Activated T-helper 17 cell treated with anti-CD3 and anti-CD28 coated beads, Interleukin-2, amount 50 U/mL, for 72 hours (primary cell): ENCODE measurements at regions not wholly inside any gene's neighbourhood (a gene's known extent, or its start where the extent isn't known, plus 50 kb on each side); places are given as distances from the start of the nearest gene placed in this dataset.

ENCODE experiments used
- ATAC-seq: fragments of 150-1000 bp; cut with Tn5 transposase; replicated peaks from 2 replicates; pipeline ENCODE4 v1.10.0; 2021; ENCODE audit warnings: mild to moderate bottlenecking, moderate library complexity
- H3K27ac Mint-ChIP-seq: one replicate; pipeline ENCODE4 v1.8.0; 2022; ENCODE audit warnings: mixed read lengths
- H3K27me3 Mint-ChIP-seq: one replicate; pipeline ENCODE4 v1.8.0; 2022; ENCODE audit warnings: mixed read lengths
- H3K36me3 Mint-ChIP-seq: one replicate; pipeline ENCODE4 v1.8.0; 2022; ENCODE audit warnings: low read depth, mild to moderate bottlenecking, mixed read lengths
- H3K4me1 Mint-ChIP-seq: one replicate; pipeline ENCODE4 v1.8.0; 2022; ENCODE audit warnings: mixed read lengths
- H3K4me3 Mint-ChIP-seq: one replicate; pipeline ENCODE4 v1.8.0; 2022; ENCODE audit warnings: mild to moderate bottlenecking, mixed read lengths
- H3K9me3 Mint-ChIP-seq: one replicate; pipeline ENCODE4 v1.8.0; 2022; ENCODE audit warnings: mixed read lengths

GRCh38 chr14:65877166-65877565 lies 464.6 kb downstream of the FUT8 start:
- no peak for ATAC-seq
- peaks cover 16% of the 10 kb centered on the region for H3K4me1 Mint-ChIP-seq
- H3K36me3 Mint-ChIP-seq = no peaks in the 10 kb centered on the region
- no peaks in the 10 kb centered on the region for H3K27me3 Mint-ChIP-seq
- H3K27ac Mint-ChIP-seq = no peak overlapping the region
- H3K4me3 Mint-ChIP-seq = no peak overlapping the region
- H3K9me3 Mint-ChIP-seq = no peaks in the 10 kb centered on the region

- Mint-ChIP-seq H3K36me3 (no peaks in the 10 kb centered on the region), H3K4me3 (no peak overlapping the region), H3K27ac (no peak overlapping the region), H3K4me1 (peaks cover 16% of the 10 kb centered on the region), H3K9me3 (no peaks in the 10 kb centered on the region), H3K27me3 (no peaks in the 10 kb centered on the region)
- peak; percentile 29 for ATAC-seq
Measured at GRCh38 chr14:65877624-65878023, 465.1 kb downstream of the FUT8 start.

GRCh38 chr14:65878586-65878985 lies 466.1 kb downstream of the FUT8 start:
- no peaks in the 10 kb centered on the region for H3K36me3 Mint-ChIP-seq
- peaks cover 16% of the 10 kb centered on the region for H3K4me1 Mint-ChIP-seq
- no peaks in the 10 kb centered on the region for H3K9me3 Mint-ChIP-seq
- ATAC-seq = no peak
- no peaks in the 10 kb centered on the region for H3K27me3 Mint-ChIP-seq
- no peak overlapping the region for H3K4me3 Mint-ChIP-seq
- no peak overlapping the region for H3K27ac Mint-ChIP-seq

GRCh38 chr14:65879248-65880009 lies 466.9 kb downstream of the FUT8 start:
- no peaks in the 10 kb centered on the region for H3K27me3 Mint-ChIP-seq
- peak overlapping the region; percentile 25 for H3K4me3 Mint-ChIP-seq
- peaks cover 16% of the 10 kb centered on the region for H3K4me1 Mint-ChIP-seq
- H3K36me3 Mint-ChIP-seq = no peaks in the 10 kb centered on the region
- peak overlapping the region; percentile 51 for H3K27ac Mint-ChIP-seq
- H3K9me3 Mint-ChIP-seq = no peaks in the 10 kb centered on the region
- peak; percentile 98 for ATAC-seq

- H3K9me3 Mint-ChIP-seq = no peaks in the 10 kb centered on the region
- peak overlapping the region; percentile 51 for H3K27ac Mint-ChIP-seq
- H3K36me3 Mint-ChIP-seq = no peaks in the 10 kb centered on the region
- peaks cover 16% of the 10 kb centered on the region for H3K4me1 Mint-ChIP-seq
- no peak for ATAC-seq
- H3K4me3 Mint-ChIP-seq = no peak overlapping the region
- H3K27me3 Mint-ChIP-seq = no peaks in the 10 kb centered on the region
Measured at GRCh38 chr14:65880507-65880906, 468.0 kb downstream of the FUT8 start.

GRCh38 chr14:65881642-65882041 lies 469.1 kb downstream of the FUT8 start:
- Mint-ChIP-seq H3K9me3 (no peaks in the 10 kb centered on the region), H3K27ac (no peak overlapping the region), H3K4me1 (peaks cover 16% of the 10 kb centered on the region), H3K4me3 (no peak overlapping the region), H3K27me3 (no peaks in the 10 kb centered on the region), H3K36me3 (no peaks in the 10 kb centered on the region)
- no peak for ATAC-seq

GRCh38 chr14:65888677-65889076 lies 476.1 kb downstream of the FUT8 start:
- H3K27ac Mint-ChIP-seq = no peak overlapping the region

GRCh38 chr14:65892315-65892714 lies 479.8 kb downstream of the FUT8 start:
- Mint-ChIP-seq H3K9me3 (peaks cover 15% of the 10 kb centered on the region), H3K27ac (no peak overlapping the region), H3K27me3 (no peaks in the 10 kb centered on the region), H3K4me1 (no peaks in the 10 kb centered on the region), H3K36me3 (no peaks in the 10 kb centered on the region), H3K4me3 (no peak overlapping the region)
- no peak for ATAC-seq

More at GRCh38 chr14:65888677-65889076, 476.1 kb downstream of the FUT8 start:
- no peaks in the 10 kb centered on the region for H3K4me1 Mint-ChIP-seq
- ATAC-seq = no peak
- H3K9me3 Mint-ChIP-seq = no peaks in the 10 kb centered on the region
- no peak overlapping the region for H3K4me3 Mint-ChIP-seq
- H3K27me3 Mint-ChIP-seq = no peaks in the 10 kb centered on the region
- H3K36me3 Mint-ChIP-seq = no peaks in the 10 kb centered on the region

GRCh38 chr14:65900164-65900563 lies 487.6 kb downstream of the FUT8 start:
- H3K9me3 Mint-ChIP-seq = peaks cover 16% of the 10 kb centered on the region
- no peaks in the 10 kb centered on the region for H3K36me3 Mint-ChIP-seq
- peaks cover 11% of the 10 kb centered on the region for H3K4me1 Mint-ChIP-seq
- ATAC-seq = no peak
- H3K4me3 Mint-ChIP-seq = no peak overlapping the region
- H3K27me3 Mint-ChIP-seq = no peaks in the 10 kb centered on the region
- no peak overlapping the region for H3K27ac Mint-ChIP-seq

- H3K9me3 Mint-ChIP-seq = peaks cover 15% of the 10 kb centered on the region
- no peak overlapping the region for H3K27ac Mint-ChIP-seq
- H3K4me3 Mint-ChIP-seq = no peak overlapping the region
- no peak for ATAC-seq
- no peaks in the 10 kb centered on the region for H3K36me3 Mint-ChIP-seq
- peaks cover 14% of the 10 kb centered on the region for H3K4me1 Mint-ChIP-seq
- H3K27me3 Mint-ChIP-seq = no peaks in the 10 kb centered on the region
Measured at GRCh38 chr14:65901595-65901994, 489.1 kb downstream of the FUT8 start.

GRCh38 chr14:65904988-65905387 lies 492.5 kb downstream of the FUT8 start:
- H3K27me3 Mint-ChIP-seq = no peaks in the 10 kb centered on the region
- H3K9me3 Mint-ChIP-seq = peaks cover 11% of the 10 kb centered on the region
- no peaks in the 10 kb centered on the region for H3K36me3 Mint-ChIP-seq
- no peak for ATAC-seq
- H3K4me1 Mint-ChIP-seq = peaks cover 14% of the 10 kb centered on the region
- no peak overlapping the region for H3K27ac Mint-ChIP-seq
- H3K4me3 Mint-ChIP-seq = no peak overlapping the region

- Mint-ChIP-seq H3K27me3 (no peaks in the 10 kb centered on the region), H3K36me3 (no peaks in the 10 kb centered on the region)
Measured at GRCh38 chr14:65906344-65906743, 493.8 kb downstream of the FUT8 start.

GRCh38 chr14:65906948-65907347 lies 494.4 kb downstream of the FUT8 start:
- Mint-ChIP-seq H3K27ac (no peak overlapping the region), H3K27me3 (no peaks in the 10 kb centered on the region), H3K4me1 (peaks cover 4% of the 10 kb centered on the region), H3K36me3 (no peaks in the 10 kb centered on the region), H3K4me3 (no peak overlapping the region), H3K9me3 (no peaks in the 10 kb centered on the region)
- no peak for ATAC-seq

More at GRCh38 chr14:65906344-65906743, 493.8 kb downstream of the FUT8 start:
- ATAC-seq = no peak
- Mint-ChIP-seq H3K27ac (no peak overlapping the region), H3K9me3 (peaks cover under 1% of the 10 kb centered on the region), H3K4me3 (no peak overlapping the region), H3K4me1 (peaks cover 4% of the 10 kb centered on the region)

- H3K27ac Mint-ChIP-seq = no peak overlapping the region
- H3K27me3 Mint-ChIP-seq = no peaks in the 10 kb centered on the region
- H3K4me1 Mint-ChIP-seq = peaks cover 14% of the 10 kb centered on the region
- no peaks in the 10 kb centered on the region for H3K36me3 Mint-ChIP-seq
- no peak for ATAC-seq
- H3K4me3 Mint-ChIP-seq = no peak overlapping the region
- H3K9me3 Mint-ChIP-seq = no peaks in the 10 kb centered on the region
Measured at GRCh38 chr14:65910108-65910786, 497.7 kb downstream of the FUT8 start.

- Mint-ChIP-seq H3K27ac (no peak overlapping the region), H3K27me3 (no peaks in the 10 kb centered on the region), H3K4me3 (no peak overlapping the region), H3K9me3 (no peaks in the 10 kb centered on the region), H3K36me3 (no peaks in the 10 kb centered on the region), H3K4me1 (peaks cover 17% of the 10 kb centered on the region)
- peak; percentile 79 for ATAC-seq
Measured at GRCh38 chr14:65915125-65915524, 502.6 kb downstream of the FUT8 start.
